Retinal pigment epithelial cell (primary cell): ENCODE measurements at regions not wholly inside any gene's neighbourhood (a gene's known extent, or its start where the extent isn't known, plus 50 kb on each side); places are given as distances from the start of the nearest gene placed in this dataset.
"Not testable (repeated sequence)": the region's sequence is repeated elsewhere in the genome, so short reads cannot be mapped to it uniquely, and the experiment has no call there.

Source experiments
- DNase-seq: peaks from one replicate; pipeline ENCODE4 v3.0.0-alpha.2; 2010; ENCODE audit warnings: low read depth
- H3K4me3 ChIP-seq: 2 replicates; pipeline ENCODE4 v1.5.1; 2011; ENCODE audit warnings: mild to moderate bottlenecking, low read length, control low read depth, moderate library complexity
- CTCF ChIP-seq: conservative IDR thresholded peaks from 2 replicates; pipeline ENCODE4 v1.5.1; 2011; ENCODE audit warnings: low read depth, low read length, control low read depth, inconsistent platforms

- no peak for DNase-seq
- no peak for TF ChIP-seq CTCF
- H3K4me3 ChIP-seq = no peak overlapping the region
These were observed 105.1 kb upstream of the FRMD4B start for GRCh38 chr3:69490971-69491370.

GRCh38 chr3:69490235-69490634 lies 104.3 kb upstream of the FRMD4B start:
- DNase-seq = no peak
- no peak for TF ChIP-seq CTCF
- no peak overlapping the region for H3K4me3 ChIP-seq

- no peak for DNase-seq
- no peak overlapping the region for H3K4me3 ChIP-seq
- TF ChIP-seq CTCF = no peak
These were observed 102.1 kb upstream of the FRMD4B start for GRCh38 chr3:69488026-69488425.

- no peak overlapping the region for H3K4me3 ChIP-seq
- TF ChIP-seq CTCF = no peak
- DNase-seq = no peak
These were observed 99.6 kb upstream of the FRMD4B start for GRCh38 chr3:69485489-69485888.

- no peak for TF ChIP-seq CTCF
- H3K4me3 ChIP-seq = no peak overlapping the region
- no peak for DNase-seq
These were observed 98.9 kb upstream of the FRMD4B start for GRCh38 chr3:69484507-69485393.

GRCh38 chr3:69483449-69483848 lies 97.6 kb upstream of the FRMD4B start:
- no peak for DNase-seq
- H3K4me3 ChIP-seq = no peak overlapping the region
- no peak for TF ChIP-seq CTCF

- not testable (repeated sequence) for H3K4me3 ChIP-seq, DNase-seq
These were observed 95.1 kb upstream of the FRMD4B start for GRCh38 chr3:69480986-69481385.
